HEK293 (cell line): ENCODE measurements at regions not wholly inside any gene's neighbourhood (a gene's known extent, or its start where the extent isn't known, plus 50 kb on each side); places are given as distances from the start of the nearest gene placed in this dataset.

Experiments
- SP2 ChIP-seq: fragments of 450-650 bp; formaldehyde crosslinking; IDR thresholded peaks from 2 replicates; pipeline ENCODE4 v1.5.1; 2016; ENCODE audit warnings: missing biosample characterization, missing genetic modification characterization
- TF ChIP-seq, protein P1 (sequence below): fragments of 450-650 bp; formaldehyde crosslinking; IDR thresholded peaks from 2 replicates; pipeline ENCODE4 v1.5.1; 2016; ENCODE audit warnings: missing biosample characterization, missing genetic modification characterization

DNA sequence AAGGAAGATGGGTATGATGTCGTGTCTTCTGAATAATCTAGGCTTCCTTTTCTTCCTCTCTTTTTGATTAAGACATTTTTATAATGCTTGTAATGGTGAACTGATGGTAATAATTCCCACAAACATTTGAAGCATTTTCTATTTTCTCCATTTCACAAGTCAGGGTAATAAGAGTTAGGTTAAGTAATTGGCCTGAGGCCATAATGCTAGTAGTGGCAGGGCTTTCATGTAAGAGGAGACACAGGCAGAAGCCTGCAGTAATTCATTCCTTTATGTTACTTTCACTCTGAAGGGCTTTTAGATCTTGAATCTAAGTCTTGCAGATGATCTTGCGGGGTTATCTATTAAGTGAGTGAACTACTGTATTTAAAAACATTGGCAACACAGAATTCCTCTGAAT is 374.9 kb downstream of the MAT2B start:
- TF ChIP-seq SP2 (tag by site-specific recombination): no peak
- TF ChIP-seq, protein P1, sequence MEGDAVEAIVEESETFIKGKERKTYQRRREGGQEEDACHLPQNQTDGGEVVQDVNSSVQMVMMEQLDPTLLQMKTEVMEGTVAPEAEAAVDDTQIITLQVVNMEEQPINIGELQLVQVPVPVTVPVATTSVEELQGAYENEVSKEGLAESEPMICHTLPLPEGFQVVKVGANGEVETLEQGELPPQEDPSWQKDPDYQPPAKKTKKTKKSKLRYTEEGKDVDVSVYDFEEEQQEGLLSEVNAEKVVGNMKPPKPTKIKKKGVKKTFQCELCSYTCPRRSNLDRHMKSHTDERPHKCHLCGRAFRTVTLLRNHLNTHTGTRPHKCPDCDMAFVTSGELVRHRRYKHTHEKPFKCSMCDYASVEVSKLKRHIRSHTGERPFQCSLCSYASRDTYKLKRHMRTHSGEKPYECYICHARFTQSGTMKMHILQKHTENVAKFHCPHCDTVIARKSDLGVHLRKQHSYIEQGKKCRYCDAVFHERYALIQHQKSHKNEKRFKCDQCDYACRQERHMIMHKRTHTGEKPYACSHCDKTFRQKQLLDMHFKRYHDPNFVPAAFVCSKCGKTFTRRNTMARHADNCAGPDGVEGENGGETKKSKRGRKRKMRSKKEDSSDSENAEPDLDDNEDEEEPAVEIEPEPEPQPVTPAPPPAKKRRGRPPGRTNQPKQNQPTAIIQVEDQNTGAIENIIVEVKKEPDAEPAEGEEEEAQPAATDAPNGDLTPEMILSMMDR: no peak
